ENCODE measurements at regions not wholly inside any gene's neighbourhood (a gene's known extent, or its start where the extent isn't known, plus 50 kb on each side); places are given as distances from the start of the nearest gene placed in this dataset.

DNA sequence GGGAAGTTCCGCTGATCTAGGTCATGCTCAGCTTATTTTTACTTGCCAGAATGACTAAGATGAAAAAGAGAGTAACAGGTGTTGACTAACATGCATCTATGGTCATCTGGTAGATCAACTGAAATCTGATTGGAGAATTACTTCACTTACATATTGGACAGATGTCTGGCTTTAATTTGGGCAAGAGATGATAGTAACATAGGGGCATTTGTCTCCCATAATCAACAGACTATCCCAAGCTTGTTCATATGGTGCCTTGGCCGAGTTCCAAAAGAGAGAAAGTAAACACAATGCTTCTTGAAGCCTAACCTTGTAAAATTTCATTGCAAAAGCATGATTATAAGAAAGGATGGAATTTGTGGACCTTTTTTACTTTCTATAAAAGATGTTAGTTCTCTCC is 503.7 kb downstream of the ADCYAP1 start:
- Histone ChIP-seq H2BK15ac (ENCODE audit: low read length) (no peak overlapping the region), H3K36me3 (replicated peaks in 1 of 2; ENCODE audit: control insufficient read depth in 2 of 2, insufficient read depth in 2 of 2, low read length in 2 of 2) (no peaks in the 10 kb centered on the region), H2AK5ac (ENCODE audit: low read depth, low read length) (no peak overlapping the region), H3K14ac (ENCODE audit: low read length) (no peak overlapping the region), H3K27ac (replicated peaks; ENCODE audit: low read length) (no peak overlapping the region), H3K23ac (ENCODE audit: low read depth, low read length, poor library complexity) (no peak overlapping the region), H2BK120ac (ENCODE audit: low read depth, low read length) (no peak overlapping the region), H4K8ac (ENCODE audit: low read depth, low read length) (no peak overlapping the region), H3K9ac (ENCODE audit: low read depth, low read length, poor library complexity) (no peak overlapping the region), H3K4me2 (ENCODE audit: insufficient read depth, low read length, poor library complexity, severe bottlenecking) (no peak overlapping the region), H3K79me1 (ENCODE audit: low read depth, low read length) (no peaks in the 10 kb centered on the region), H4K91ac (ENCODE audit: low read depth, low read length, poor library complexity) (no peak overlapping the region), H2AFZ (ENCODE audit: low read length) (no peak overlapping the region), H3K4ac (ENCODE audit: low read length) (no peak overlapping the region), H3K9me3 (replicated peaks in 1 of 2; ENCODE audit: control insufficient read depth in 2 of 2, insufficient read depth in 1 of 2, low read depth in 1 of 2, low read length in 2 of 2) (no peaks in the 10 kb centered on the region), H3K4me3 (ENCODE audit: low read length in 2 of 2) (no peak overlapping the region), H3K4me1 (ENCODE audit: control insufficient read depth in 2 of 2, insufficient read depth in 1 of 2, low read depth in 1 of 2, low read length in 2 of 2) (no peaks in the 10 kb centered on the region), H2BK12ac (ENCODE audit: low read length) (no peak overlapping the region), H3K27me3 (ENCODE audit: control insufficient read depth in 3 of 3, insufficient read depth in 3 of 3, low read depth in 1 of 3, low read length in 3 of 3) (no peaks in the 10 kb centered on the region), H2BK5ac (ENCODE audit: low read length) (no peak overlapping the region), H3K18ac (ENCODE audit: low read length) (no peak overlapping the region)
- WGBS, 2 donors (ENCODE audit: extremely low coverage in 2 of 2, insufficient read length in 2 of 2, insufficient replicate concordance in 1 of 2), result no CpG with 5 or more reads among the region's 2 CpGs
- DNase-seq (ENCODE audit: low spot score), result no peak

DNA sequence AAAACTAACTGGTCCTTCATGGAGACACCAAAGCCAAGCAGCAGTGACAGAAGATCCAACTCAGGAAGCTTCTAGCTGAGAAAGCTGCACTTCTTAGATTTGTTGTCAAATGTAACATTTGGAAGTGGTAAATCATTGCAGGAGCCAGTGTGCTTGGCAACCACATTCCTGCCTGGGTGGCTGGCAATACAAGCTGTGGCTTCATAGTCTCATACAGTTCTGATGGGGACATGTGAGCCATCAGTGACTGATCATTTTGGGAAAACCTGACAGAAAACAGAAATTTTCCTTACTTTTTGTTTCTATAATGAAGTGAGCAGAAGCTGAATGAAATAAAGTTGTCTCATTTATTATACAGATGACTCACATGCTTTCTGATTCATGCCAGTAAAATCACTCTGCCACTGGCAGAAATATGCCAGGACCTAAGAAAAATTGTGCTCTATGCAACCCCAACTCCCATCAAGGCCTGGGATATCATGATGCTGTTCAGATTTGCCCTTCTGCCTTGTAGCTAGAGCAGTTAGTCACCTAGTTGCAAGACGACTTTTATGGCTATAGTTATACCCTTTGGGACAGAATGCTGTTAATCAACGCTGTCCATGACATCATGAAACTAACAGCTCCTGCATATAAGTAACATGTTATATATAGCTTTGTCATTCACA is 508.1 kb downstream of the ADCYAP1 start:
- no peaks in the 10 kb centered on the region for H3K4me1 ChIP-seq (ENCODE audit: control insufficient read depth in 2 of 2, insufficient read depth in 1 of 2, low read depth in 1 of 2, low read length in 2 of 2)
- H3K27ac ChIP-seq (replicated peaks; ENCODE audit: low read length), result no peak overlapping the region
- H2BK5ac ChIP-seq (ENCODE audit: low read length), result no peak overlapping the region
- no peak overlapping the region for H3K14ac ChIP-seq (ENCODE audit: low read length)
- no peak overlapping the region for H3K4me3 ChIP-seq (ENCODE audit: low read length in 2 of 2)
- no peak overlapping the region for H2BK120ac ChIP-seq (ENCODE audit: low read depth, low read length)
- no peaks in the 10 kb centered on the region for H3K27me3 ChIP-seq (ENCODE audit: control insufficient read depth in 3 of 3, insufficient read depth in 3 of 3, low read depth in 1 of 3, low read length in 3 of 3)
- H3K4me2 ChIP-seq (ENCODE audit: insufficient read depth, low read length, poor library complexity, severe bottlenecking), result no peak overlapping the region
- no peaks in the 10 kb centered on the region for H3K9me3 ChIP-seq (replicated peaks in 1 of 2; ENCODE audit: control insufficient read depth in 2 of 2, insufficient read depth in 1 of 2, low read depth in 1 of 2, low read length in 2 of 2)
- H3K4ac ChIP-seq (ENCODE audit: low read length), result no peak overlapping the region
- H4K8ac ChIP-seq (ENCODE audit: low read depth, low read length), result no peak overlapping the region
- no peak overlapping the region for H2BK12ac ChIP-seq (ENCODE audit: low read length)
- H3K23ac ChIP-seq (ENCODE audit: low read depth, low read length, poor library complexity), result no peak overlapping the region
- H3K79me1 ChIP-seq (ENCODE audit: low read depth, low read length), result no peaks in the 10 kb centered on the region
- no CpG with 5 or more reads among the region's 2 CpGs for WGBS, 2 donors (ENCODE audit: extremely low coverage in 2 of 2, insufficient read length in 2 of 2, insufficient replicate concordance in 1 of 2)
- no peak for DNase-seq (ENCODE audit: low spot score)
- no peak overlapping the region for H2BK15ac ChIP-seq (ENCODE audit: low read length)
- H2AFZ ChIP-seq (ENCODE audit: low read length), result no peak overlapping the region
- H4K91ac ChIP-seq (ENCODE audit: low read depth, low read length, poor library complexity), result no peak overlapping the region
- H2AK5ac ChIP-seq (ENCODE audit: low read depth, low read length), result no peak overlapping the region
- no peak overlapping the region for H3K9ac ChIP-seq (ENCODE audit: low read depth, low read length, poor library complexity)
- no peak overlapping the region for H3K18ac ChIP-seq (ENCODE audit: low read length)
- no peaks in the 10 kb centered on the region for H3K36me3 ChIP-seq (replicated peaks in 1 of 2; ENCODE audit: control insufficient read depth in 2 of 2, insufficient read depth in 2 of 2, low read length in 2 of 2)

DNA sequence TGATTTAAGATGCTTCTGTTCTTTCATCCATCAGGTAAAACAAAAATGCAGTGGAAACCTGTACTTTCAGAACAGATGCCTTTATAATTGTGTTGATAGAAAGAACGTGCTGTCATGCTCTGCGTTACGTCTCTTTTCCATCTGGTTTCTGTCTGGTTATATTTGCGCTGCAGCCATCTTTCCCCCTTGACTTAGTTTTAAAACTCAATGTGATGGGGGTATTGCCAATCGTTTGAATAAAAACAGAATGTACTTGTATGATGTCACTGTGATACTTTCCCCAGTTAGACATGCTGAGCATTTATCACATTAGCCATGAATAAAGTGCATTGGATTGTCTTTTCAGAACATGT is 508.6 kb downstream of the ADCYAP1 start:
- no peak overlapping the region for H4K91ac ChIP-seq (ENCODE audit: low read depth, low read length, poor library complexity)
- no peak overlapping the region for H3K27ac ChIP-seq (replicated peaks; ENCODE audit: low read length)
- no peak for DNase-seq (ENCODE audit: low spot score)
- no peak overlapping the region for H3K23ac ChIP-seq (ENCODE audit: low read depth, low read length, poor library complexity)
- no peak overlapping the region for H3K9ac ChIP-seq (ENCODE audit: low read depth, low read length, poor library complexity)
- H3K36me3 ChIP-seq (replicated peaks in 1 of 2; ENCODE audit: control insufficient read depth in 2 of 2, insufficient read depth in 2 of 2, low read length in 2 of 2), result no peaks in the 10 kb centered on the region
- no peaks in the 10 kb centered on the region for H3K27me3 ChIP-seq (ENCODE audit: control insufficient read depth in 3 of 3, insufficient read depth in 3 of 3, low read depth in 1 of 3, low read length in 3 of 3)
- H3K79me1 ChIP-seq (ENCODE audit: low read depth, low read length), result no peaks in the 10 kb centered on the region
- no peaks in the 10 kb centered on the region for H3K4me1 ChIP-seq (ENCODE audit: control insufficient read depth in 2 of 2, insufficient read depth in 1 of 2, low read depth in 1 of 2, low read length in 2 of 2)
- no peak overlapping the region for H2AK5ac ChIP-seq (ENCODE audit: low read depth, low read length)
- no peak overlapping the region for H2BK120ac ChIP-seq (ENCODE audit: low read depth, low read length)
- H2BK5ac ChIP-seq (ENCODE audit: low read length), result no peak overlapping the region
- H3K14ac ChIP-seq (ENCODE audit: low read length), result no peak overlapping the region
- H2BK15ac ChIP-seq (ENCODE audit: low read length), result no peak overlapping the region
- no peak overlapping the region for H3K4me2 ChIP-seq (ENCODE audit: insufficient read depth, low read length, poor library complexity, severe bottlenecking)
- WGBS, 2 donors (ENCODE audit: extremely low coverage in 2 of 2, insufficient read length in 2 of 2, insufficient replicate concordance in 1 of 2), result no CpG with 5 or more reads among the region's 5 CpGs
- no peak overlapping the region for H4K8ac ChIP-seq (ENCODE audit: low read depth, low read length)
- H3K18ac ChIP-seq (ENCODE audit: low read length), result no peak overlapping the region
- H3K4me3 ChIP-seq (ENCODE audit: low read length in 2 of 2), result no peak overlapping the region
- no peak overlapping the region for H3K4ac ChIP-seq (ENCODE audit: low read length)
- no peak overlapping the region for H2AFZ ChIP-seq (ENCODE audit: low read length)
- no peaks in the 10 kb centered on the region for H3K9me3 ChIP-seq (replicated peaks in 1 of 2; ENCODE audit: control insufficient read depth in 2 of 2, insufficient read depth in 1 of 2, low read depth in 1 of 2, low read length in 2 of 2)
- no peak overlapping the region for H2BK12ac ChIP-seq (ENCODE audit: low read length)

DNA sequence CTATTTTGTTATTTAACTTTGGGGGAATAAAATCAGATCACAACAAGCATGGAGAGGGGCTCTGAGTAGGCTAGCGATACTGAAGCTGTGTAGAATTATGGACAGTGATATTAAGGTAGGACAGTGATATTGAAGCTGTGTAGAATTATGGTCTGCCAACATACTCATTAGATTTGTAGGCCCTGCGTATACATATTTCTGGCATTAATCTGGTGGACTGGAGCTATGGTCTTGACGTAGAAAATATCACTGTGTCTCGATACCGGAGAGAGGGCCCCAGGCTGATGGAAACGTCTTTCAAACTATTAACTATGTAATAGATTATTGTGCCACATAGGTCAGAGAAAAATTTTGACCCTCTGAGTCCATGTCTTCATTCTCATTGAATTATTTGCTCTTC is 511.4 kb downstream of the ADCYAP1 start:
- H3K27ac ChIP-seq (replicated peaks; ENCODE audit: low read length), result no peak overlapping the region
- no peaks in the 10 kb centered on the region for H3K36me3 ChIP-seq (replicated peaks in 1 of 2; ENCODE audit: control insufficient read depth in 2 of 2, insufficient read depth in 2 of 2, low read length in 2 of 2)
- H3K9ac ChIP-seq (ENCODE audit: low read depth, low read length, poor library complexity), result no peak overlapping the region
- no peak overlapping the region for H2BK12ac ChIP-seq (ENCODE audit: low read length)
- H3K4ac ChIP-seq (ENCODE audit: low read length), result no peak overlapping the region
- no peak overlapping the region for H2BK5ac ChIP-seq (ENCODE audit: low read length)
- no peaks in the 10 kb centered on the region for H3K4me1 ChIP-seq (ENCODE audit: control insufficient read depth in 2 of 2, insufficient read depth in 1 of 2, low read depth in 1 of 2, low read length in 2 of 2)
- no peak overlapping the region for H2BK120ac ChIP-seq (ENCODE audit: low read depth, low read length)
- H3K9me3 ChIP-seq (replicated peaks in 1 of 2; ENCODE audit: control insufficient read depth in 2 of 2, insufficient read depth in 1 of 2, low read depth in 1 of 2, low read length in 2 of 2), result no peaks in the 10 kb centered on the region
- no peak overlapping the region for H3K18ac ChIP-seq (ENCODE audit: low read length)
- no peak overlapping the region for H3K14ac ChIP-seq (ENCODE audit: low read length)
- H2AFZ ChIP-seq (ENCODE audit: low read length), result no peak overlapping the region
- no peaks in the 10 kb centered on the region for H3K79me1 ChIP-seq (ENCODE audit: low read depth, low read length)
- no peak overlapping the region for H2BK15ac ChIP-seq (ENCODE audit: low read length)
- no peak overlapping the region for H4K91ac ChIP-seq (ENCODE audit: low read depth, low read length, poor library complexity)
- WGBS, 2 donors (ENCODE audit: extremely low coverage in 2 of 2, insufficient read length in 2 of 2, insufficient replicate concordance in 1 of 2), result no CpG with 5 or more reads among the region's 6 CpGs
- no peak overlapping the region for H2AK5ac ChIP-seq (ENCODE audit: low read depth, low read length)
- no peak overlapping the region for H3K4me3 ChIP-seq (ENCODE audit: low read length in 2 of 2)
- H3K4me2 ChIP-seq (ENCODE audit: insufficient read depth, low read length, poor library complexity, severe bottlenecking), result no peak overlapping the region
- no peak for DNase-seq (ENCODE audit: low spot score)
- H3K23ac ChIP-seq (ENCODE audit: low read depth, low read length, poor library complexity), result no peak overlapping the region
- no peaks in the 10 kb centered on the region for H3K27me3 ChIP-seq (ENCODE audit: control insufficient read depth in 3 of 3, insufficient read depth in 3 of 3, low read depth in 1 of 3, low read length in 3 of 3)
- no peak overlapping the region for H4K8ac ChIP-seq (ENCODE audit: low read depth, low read length)
